ENCODE measurements at regions not wholly inside any gene's neighbourhood (a gene's known extent, or its start where the extent isn't known, plus 50 kb on each side); places are given as distances from the start of the nearest gene placed in this dataset.

DNA sequence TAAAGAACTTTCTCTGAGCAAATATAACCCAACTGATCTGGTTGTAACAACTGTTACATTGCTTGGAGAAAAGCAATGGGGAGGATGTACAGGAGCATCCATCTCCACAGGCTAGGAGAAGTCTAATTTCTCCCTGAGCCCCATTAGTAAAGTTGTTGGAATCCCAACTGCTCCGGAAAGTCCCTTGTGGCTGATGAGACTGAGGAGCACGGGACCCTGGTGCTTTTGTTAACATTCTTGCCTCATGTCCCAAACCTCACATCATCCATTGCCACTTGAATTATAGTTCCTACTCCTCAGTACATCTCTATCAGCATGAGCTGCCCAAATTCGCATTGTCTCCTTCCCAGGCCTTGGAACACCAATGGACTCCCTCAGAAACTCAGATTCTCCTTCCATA, 260.6 kb upstream of the BMP2 start:
- TF ChIP-seq POLR2A (IDR thresholded peaks at IDR 0.05; ENCODE audit: extremely low read depth, insufficient read length): no peak
- TF ChIP-seq, protein P1, sequence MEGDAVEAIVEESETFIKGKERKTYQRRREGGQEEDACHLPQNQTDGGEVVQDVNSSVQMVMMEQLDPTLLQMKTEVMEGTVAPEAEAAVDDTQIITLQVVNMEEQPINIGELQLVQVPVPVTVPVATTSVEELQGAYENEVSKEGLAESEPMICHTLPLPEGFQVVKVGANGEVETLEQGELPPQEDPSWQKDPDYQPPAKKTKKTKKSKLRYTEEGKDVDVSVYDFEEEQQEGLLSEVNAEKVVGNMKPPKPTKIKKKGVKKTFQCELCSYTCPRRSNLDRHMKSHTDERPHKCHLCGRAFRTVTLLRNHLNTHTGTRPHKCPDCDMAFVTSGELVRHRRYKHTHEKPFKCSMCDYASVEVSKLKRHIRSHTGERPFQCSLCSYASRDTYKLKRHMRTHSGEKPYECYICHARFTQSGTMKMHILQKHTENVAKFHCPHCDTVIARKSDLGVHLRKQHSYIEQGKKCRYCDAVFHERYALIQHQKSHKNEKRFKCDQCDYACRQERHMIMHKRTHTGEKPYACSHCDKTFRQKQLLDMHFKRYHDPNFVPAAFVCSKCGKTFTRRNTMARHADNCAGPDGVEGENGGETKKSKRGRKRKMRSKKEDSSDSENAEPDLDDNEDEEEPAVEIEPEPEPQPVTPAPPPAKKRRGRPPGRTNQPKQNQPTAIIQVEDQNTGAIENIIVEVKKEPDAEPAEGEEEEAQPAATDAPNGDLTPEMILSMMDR (IDR thresholded peaks at IDR 0.05; ENCODE audit: low read depth, low read length): no peak
- TF ChIP-seq, protein P2, sequence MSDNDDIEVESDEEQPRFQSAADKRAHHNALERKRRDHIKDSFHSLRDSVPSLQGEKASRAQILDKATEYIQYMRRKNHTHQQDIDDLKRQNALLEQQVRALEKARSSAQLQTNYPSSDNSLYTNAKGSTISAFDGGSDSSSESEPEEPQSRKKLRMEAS (IDR thresholded peaks at IDR 0.05; ENCODE audit: low read depth, low read length): no peak

Data from NB4 (cell line).